DMS 273 (cell line): ENCODE measurements at regions not wholly inside any gene's neighbourhood (a gene's known extent, or its start where the extent isn't known, plus 50 kb on each side); places are given as distances from the start of the nearest gene placed in this dataset.

Experiments used
- DNase-seq: peaks from one replicate; lab custom pipeline; 2025; ENCODE audit not compliant: unreplicated experiment; lab: John Stamatoyannopoulos, UW

GRCh38 chr6:157769776-157770426 lies 53.1 kb upstream of the SNX9 start:
- DNase-seq, result no peak

GRCh38 chr6:157770946-157771345 lies 52.1 kb upstream of the SNX9 start:
- DNase-seq, result no peak

GRCh38 chr6:157772820-157773219 lies 50.2 kb upstream of the SNX9 start:
- no peak for DNase-seq
